GM21447 (cell line): ENCODE measurements at regions not wholly inside any gene's neighbourhood (a gene's known extent, or its start where the extent isn't known, plus 50 kb on each side); places are given as distances from the start of the nearest gene placed in this dataset.
"Not testable (repeated sequence)": the region's sequence is repeated elsewhere in the genome, so short reads cannot be mapped to it uniquely, and the experiment has no call there.

Source experiments
- ATAC-seq: cut with Tn5 transposase; IDR thresholded peaks from one replicate; pipeline ENCODE4 v1.9.1; 2021; ENCODE audit not compliant: unreplicated experiment

- ATAC-seq, result no peak
Observed at GRCh38 chr9:79046401-79046800, 525.4 kb upstream of the TLE4 start.

GRCh38 chr9:79049371-79049770, 522.4 kb upstream of the TLE4 start:
- ATAC-seq, result no peak

- ATAC-seq, result no peak
Observed at GRCh38 chr9:79053598-79053997, 518.2 kb upstream of the TLE4 start.

- ATAC-seq, result no peak
Observed at GRCh38 chr9:79054500-79054899, 517.3 kb upstream of the TLE4 start.

GRCh38 chr9:79056041-79056440, 515.7 kb upstream of the TLE4 start:
- no peak for ATAC-seq

GRCh38 chr9:79057576-79057975, 514.2 kb upstream of the TLE4 start:
- no peak for ATAC-seq

GRCh38 chr9:79060766-79061165, 511.0 kb upstream of the TLE4 start:
- no peak for ATAC-seq

GRCh38 chr9:79061752-79062616, 509.8 kb upstream of the TLE4 start:
- no peak for ATAC-seq

GRCh38 chr9:79073201-79073600, 498.6 kb upstream of the TLE4 start:
- no peak for ATAC-seq

- no peak for ATAC-seq
Observed at GRCh38 chr9:79080536-79080935, 491.2 kb upstream of the TLE4 start.

GRCh38 chr9:79083621-79084020, 488.1 kb upstream of the TLE4 start:
- no peak for ATAC-seq

GRCh38 chr9:79087133-79087532, 484.6 kb upstream of the TLE4 start:
- ATAC-seq, result no peak

- no peak for ATAC-seq
Observed at GRCh38 chr9:79089054-79089560, 482.7 kb upstream of the TLE4 start.

GRCh38 chr9:79089851-79090250, 481.9 kb upstream of the TLE4 start:
- ATAC-seq, result not testable (repeated sequence)

- not testable (repeated sequence) for ATAC-seq
Observed at GRCh38 chr9:79103257-79103656, 468.5 kb upstream of the TLE4 start.

- ATAC-seq, result no peak
Observed at GRCh38 chr9:79104216-79104615, 467.5 kb upstream of the TLE4 start.

GRCh38 chr9:79104951-79105350, 466.8 kb upstream of the TLE4 start:
- no peak for ATAC-seq

- ATAC-seq, result no peak
Observed at GRCh38 chr9:79107911-79108676, 463.7 kb upstream of the TLE4 start.

GRCh38 chr9:79111653-79112052, 460.1 kb upstream of the TLE4 start:
- ATAC-seq, result no peak

GRCh38 chr9:79115176-79115575, 456.6 kb upstream of the TLE4 start:
- ATAC-seq, result no peak

- no peak for ATAC-seq
Observed at GRCh38 chr9:79116041-79116440, 455.7 kb upstream of the TLE4 start.

GRCh38 chr9:79116709-79117108, 455.1 kb upstream of the TLE4 start:
- ATAC-seq, result no peak
